Activated CD4-positive, alpha-beta T cell treated with anti-CD3 and anti-CD28 coated beads, Interleukin-2, amount 50 U/mL, for 1 hour (primary cell): ENCODE measurements at regions not wholly inside any gene's neighbourhood (a gene's known extent, or its start where the extent isn't known, plus 50 kb on each side); places are given as distances from the start of the nearest gene placed in this dataset.

Experiments used
- DNase-seq: peaks from one replicate; pipeline ENCODE4 v3.0.0-alpha.2; 2020

DNA sequence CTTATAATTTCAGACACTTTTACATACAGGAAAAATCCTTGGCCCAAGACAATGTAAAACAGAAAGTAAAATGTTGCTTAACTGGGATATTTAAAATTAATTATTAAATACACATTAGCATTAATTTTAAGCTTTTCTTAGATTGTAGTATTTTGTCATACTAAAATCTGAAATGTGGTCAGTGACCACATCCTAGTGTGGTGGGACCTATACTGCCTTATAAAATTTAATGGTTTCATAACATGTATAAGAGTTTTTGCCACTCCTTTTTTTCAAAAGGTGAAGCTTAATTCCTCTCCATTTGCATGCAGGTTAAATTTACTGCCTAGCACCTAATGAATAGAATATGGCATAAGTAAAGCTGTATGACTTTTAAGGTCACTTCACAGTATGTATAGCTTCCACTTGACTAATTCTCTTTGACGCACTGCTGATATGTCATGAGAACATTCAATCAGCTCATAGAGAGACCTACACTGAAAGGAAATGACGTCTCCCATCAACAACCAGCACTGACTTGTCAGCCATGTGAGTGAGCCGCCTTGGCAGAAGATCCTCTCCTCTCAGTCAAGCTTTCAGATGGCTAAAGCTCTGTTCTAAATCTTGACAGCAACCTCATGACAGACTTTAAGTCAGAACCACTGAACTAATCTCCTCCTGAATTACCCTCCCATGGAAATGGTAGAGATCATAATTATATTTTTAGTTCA lies 847.8 kb downstream of the SI start:
- no peak for DNase-seq

- no peak for DNase-seq
These were observed 854.2 kb downstream of the SI start for GRCh38 chr3:164224126-164224525.

DNA sequence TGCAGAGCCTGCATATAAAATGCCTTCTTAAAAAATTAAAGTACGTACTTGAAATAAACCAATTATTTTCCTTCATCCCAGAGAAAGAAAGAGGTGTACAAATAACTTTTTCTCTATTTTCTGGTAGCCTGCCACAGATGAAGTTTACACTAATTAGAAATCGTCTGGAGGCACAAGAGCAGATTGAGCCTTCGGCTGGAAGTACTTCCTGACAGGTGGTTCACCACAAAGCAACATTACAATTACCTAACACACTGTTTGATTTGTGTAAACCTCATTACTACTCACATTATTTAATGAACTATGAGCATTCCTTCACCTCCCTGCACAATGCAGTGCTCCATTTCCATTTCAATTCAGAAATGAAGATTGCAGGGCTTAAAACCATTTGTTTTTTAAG lies 856.1 kb downstream of the SI start:
- DNase-seq: no peak

- no peak for DNase-seq
These were observed 857.0 kb downstream of the SI start for GRCh38 chr3:164221297-164221696.

DNA sequence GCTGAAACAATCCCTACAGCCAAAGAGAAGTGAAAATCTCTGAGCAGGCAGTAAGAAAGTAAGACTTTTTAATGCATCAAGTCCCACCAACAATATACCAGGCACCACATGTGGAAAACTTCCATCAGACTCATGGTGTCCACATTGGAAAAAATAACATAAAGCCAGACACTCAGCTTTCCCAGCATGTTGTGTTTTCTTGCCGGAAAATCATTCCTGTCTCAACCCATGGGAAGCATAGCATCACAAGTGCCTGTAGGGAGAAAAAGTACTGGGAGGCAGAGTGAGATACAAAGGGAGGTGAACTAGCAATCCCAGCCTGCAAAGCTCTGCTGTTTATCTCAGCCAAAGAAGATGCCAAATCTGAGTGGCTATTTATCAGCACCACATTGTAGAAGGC lies 868.9 kb downstream of the SI start:
- DNase-seq: no peak

DNA sequence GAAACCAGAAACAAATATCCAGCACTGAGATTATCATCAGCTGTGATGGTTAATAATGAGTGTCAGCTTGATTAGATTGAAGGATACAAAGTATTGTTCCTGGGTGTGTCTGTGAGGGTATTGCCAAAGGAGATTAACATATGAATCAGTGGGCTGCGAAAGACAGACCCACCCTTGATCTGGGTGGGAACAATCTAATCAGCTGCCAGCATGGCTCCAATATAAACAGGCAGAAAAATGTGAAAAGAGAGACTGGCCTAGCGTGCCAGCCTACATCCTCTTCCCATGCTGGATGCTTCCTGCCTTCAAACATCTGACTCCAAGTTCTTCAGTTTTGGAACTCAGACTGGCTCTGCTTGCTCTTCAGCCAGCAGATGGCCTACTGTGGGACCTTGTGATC lies 869.5 kb downstream of the SI start:
- no peak for DNase-seq

DNA sequence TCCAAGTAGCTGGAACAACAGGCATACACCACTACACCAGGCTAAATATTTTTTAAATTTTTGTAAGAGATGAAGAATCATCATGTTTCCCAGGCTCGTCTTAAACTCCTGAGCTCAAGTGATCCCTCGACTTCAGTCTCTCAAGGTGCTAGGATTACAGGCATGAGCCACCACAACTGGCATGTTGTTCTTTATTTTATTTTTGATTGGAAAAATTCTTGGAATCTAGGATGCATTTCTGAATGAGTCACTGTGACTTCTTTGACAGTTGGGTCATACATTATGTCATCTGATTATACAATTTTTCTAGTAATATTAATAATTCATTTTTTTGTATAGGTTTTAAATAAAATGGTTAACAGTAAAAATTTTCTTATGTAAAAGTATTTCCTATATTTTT lies 870.2 kb downstream of the SI start:
- no peak for DNase-seq

DNA sequence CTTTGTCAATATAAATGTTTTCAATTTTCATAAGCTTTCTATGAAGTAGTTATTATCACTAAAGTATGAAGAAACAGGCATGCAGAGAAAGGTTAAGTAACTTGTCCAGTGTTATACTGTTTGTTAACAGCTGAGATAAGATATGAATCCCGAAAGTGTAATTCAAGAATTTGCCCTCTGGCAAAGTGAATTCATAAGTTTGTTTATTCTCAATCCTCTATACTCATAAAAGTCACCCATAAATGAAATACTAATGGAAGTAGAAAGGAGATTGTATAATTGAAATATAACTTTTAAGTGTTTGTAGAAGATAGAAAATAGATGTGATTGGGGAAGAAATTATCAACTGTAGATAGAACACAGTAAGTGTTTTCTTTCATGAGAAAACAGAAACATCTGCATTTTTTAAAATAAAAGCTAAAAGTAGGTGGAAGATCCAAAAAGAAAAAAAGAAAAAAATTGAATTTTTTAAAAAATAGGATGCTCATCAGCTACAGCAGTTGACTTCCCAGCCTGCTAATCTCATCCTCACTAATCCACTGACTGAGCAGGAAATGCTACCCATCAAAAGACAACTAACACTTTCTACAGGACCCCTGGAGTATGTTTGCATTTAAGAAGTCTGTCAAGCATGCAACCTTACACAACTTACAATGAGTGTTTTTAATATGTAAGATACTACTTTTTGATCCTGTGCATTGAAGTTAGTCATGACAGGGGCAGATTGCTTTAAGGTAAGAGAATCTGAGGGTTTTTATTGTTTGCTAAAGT lies 878.1 kb downstream of the SI start:
- no peak for DNase-seq

DNA sequence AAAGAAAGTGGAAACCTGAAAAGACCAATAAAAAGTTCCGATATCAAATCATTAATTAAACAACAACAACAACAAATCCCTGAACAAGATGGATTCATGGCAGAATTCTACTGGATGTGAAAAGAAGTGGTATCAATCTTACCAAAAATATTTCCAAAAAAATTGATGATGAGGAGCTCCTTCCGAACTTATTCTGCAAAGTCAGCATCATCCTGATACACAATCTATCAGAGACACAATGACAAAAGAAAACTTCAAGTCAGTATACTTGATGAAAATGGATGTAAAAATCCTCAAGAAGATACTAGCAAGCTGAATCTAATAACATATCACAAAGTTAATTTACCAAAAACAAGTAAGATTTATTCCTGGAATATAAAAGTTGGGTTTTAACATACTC lies 881.8 kb downstream of the SI start:
- DNase-seq: no peak

DNA sequence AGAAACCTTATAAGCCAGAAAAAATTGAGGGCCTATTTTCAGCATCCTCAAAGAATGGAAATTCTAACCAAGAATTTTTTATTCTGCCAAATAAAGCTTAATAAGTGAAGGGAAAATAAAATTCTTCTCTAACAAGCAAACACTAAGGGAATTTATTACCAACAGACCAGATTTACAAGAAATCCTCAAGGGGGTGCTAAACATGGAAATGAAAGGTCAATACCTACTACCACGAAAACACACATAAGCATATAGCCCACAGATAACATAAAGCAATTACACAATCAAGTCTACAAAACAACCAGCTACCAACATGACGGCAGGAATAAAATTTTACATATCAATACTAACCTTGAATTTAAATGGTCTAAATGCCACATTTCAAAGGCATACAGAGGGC lies 883.5 kb downstream of the SI start:
- DNase-seq: no peak

DNA sequence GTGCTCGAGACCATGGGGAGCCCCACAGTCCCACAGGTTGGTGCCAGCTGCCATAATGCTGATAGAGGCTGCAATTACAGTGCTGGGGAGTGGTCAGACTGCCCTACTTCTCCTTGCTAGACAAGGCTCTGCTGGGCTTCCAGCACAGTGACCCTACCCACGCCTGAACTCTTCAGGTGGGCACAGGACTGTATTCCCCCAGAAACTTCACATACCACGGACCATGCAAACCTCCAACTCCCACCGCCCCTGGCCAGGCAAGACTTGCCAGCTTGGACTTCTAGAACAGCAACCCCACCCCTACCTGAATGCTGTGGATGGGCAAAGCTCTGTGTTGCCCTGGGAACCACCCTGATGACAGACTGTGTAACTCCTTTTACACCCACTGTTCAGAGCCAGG lies 885.3 kb downstream of the SI start:
- no peak for DNase-seq

GRCh38 chr3:164190566-164190965 lies 887.7 kb downstream of the SI start:
- no peak for DNase-seq

- no peak for DNase-seq
These were observed 892.2 kb downstream of the SI start for GRCh38 chr3:164186095-164186494.

GRCh38 chr3:164179110-164179774 lies 899.1 kb downstream of the SI start:
- DNase-seq: no peak

DNA sequence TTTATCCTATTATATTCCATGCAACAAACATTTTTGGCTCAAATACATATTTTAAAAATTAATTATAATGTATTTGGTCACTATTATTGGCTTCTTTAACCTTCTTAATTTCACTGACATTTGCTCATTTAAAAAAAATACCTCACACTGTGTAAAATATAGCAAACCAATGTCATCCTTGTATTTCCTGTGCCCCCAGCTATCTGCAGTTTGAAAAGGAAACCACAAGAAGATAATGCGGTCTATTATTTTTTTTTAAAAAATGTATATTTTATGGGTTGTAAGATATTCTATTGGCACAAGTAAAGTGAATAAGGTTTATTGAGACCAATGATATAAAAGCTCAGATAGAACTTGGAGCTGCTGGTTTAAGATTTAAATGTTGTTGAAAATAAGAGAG lies 904.2 kb downstream of the SI start:
- DNase-seq: no peak

- DNase-seq: no peak
These were observed 922.9 kb downstream of the SI start for GRCh38 chr3:164155400-164155799.

DNA sequence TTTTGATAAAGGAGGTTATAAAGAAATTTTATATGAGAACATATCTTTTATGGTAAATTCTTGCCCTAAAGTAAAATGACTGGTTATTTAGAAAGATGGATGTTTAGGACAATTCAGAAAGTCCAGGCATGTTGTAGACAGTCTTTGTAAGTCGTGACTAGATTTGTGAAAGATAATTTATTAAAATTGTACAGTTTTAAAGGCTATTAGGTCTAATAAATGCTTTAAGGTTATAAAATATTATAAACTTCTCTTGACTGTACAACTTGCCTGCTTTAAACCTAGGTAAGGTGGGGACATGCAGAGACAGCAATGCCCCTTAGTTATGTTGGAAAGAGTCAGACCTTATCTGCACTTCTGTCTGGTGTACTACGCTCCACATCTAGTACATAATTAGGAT lies 933.5 kb downstream of the SI start:
- DNase-seq: no peak

- no peak for DNase-seq
These were observed 945.4 kb downstream of the SI start for GRCh38 chr3:164132878-164133277.

DNA sequence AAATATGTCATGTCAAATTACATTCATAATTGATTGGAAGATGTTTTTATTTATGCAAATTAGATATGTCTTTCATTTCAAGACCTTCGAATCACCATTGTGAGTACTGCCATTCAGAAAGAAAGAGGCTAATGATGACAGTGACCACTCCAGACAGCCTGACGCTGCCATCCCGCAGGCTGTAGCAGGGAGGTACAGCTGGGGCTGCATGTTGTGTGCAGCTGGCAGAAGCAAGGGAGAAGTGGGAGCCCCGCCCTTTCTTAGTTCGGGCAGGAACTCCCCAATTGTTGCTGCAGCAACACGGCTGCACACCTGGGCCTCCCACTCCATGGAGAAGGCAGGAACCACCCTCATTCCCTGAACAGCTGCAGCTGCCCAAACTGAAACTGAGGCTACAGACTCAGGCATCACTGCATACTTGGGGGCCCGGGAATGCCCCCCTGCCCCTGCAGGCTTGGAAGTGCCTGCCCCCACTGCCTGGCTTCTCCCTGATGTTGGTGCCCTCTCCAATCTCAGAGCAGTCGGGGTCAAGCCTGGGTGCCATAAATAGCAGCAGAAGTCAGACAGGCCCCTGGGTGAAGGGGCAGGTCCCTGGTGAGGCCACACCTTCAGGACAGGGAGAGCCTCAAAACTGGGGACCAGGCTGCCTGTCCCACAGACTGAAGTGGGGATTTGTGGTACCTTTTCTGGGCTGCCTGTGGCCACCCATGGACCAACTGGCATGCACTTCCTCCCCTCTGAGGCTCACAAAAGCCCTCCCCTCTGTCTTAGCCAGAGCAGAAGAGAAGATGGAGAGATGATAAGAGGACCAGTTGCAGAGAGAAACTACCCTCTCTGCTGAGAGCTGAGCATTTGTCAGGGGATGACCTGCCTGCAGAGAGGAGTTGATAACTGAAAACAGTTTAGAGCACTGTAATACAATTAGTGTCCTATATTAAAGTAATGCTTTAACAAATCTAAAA lies 964.6 kb downstream of the SI start:
- DNase-seq: no peak

GRCh38 chr3:164096352-164096751 lies 981.9 kb downstream of the SI start:
- no peak for DNase-seq

- DNase-seq: no peak
These were observed 982.3 kb downstream of the SI start for GRCh38 chr3:164095949-164096348.

- DNase-seq: no peak
These were observed 983.0 kb downstream of the SI start for GRCh38 chr3:164095279-164095678.

DNA sequence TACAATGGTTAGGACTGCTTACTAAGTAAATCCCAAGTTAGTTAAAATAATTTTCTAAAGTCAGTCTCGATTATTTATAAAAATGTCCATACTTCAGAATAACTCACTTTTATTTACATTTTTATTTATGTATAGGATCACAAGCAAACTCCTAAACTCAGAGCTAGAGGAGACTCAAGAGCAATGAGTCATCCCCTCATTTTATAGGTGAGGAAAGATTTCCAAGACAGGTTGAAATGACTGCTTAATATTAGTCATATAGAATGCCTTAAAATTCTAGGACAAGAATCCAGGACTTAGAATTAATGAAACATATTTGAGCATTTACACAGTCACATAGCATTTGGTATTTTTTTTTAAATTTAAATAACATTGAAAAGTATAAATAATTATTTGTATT lies 983.8 kb downstream of the SI start:
- no peak for DNase-seq
